ACC112 (cell line): ENCODE measurements at regions not wholly inside any gene's neighbourhood (a gene's known extent, or its start where the extent isn't known, plus 50 kb on each side); places are given as distances from the start of the nearest gene placed in this dataset.

Experiments
- H2AFZ ChIP-seq: fragments of 200-600 bp; sonication (generic); one replicate; pipeline ENCODE4 v1.6.0; 2017; ENCODE audit warnings: antibody characterized with exemption, low read length; ENCODE audit not compliant: unreplicated experiment
- H3K27ac ChIP-seq: fragments of 200-600 bp; sonication (generic); 2 replicates; pipeline ENCODE4 v1.5.1; 2014; ENCODE audit warnings: low read depth, mild to moderate bottlenecking, antibody characterized with exemption, low read length, moderate library complexity
- H3K27me3 ChIP-seq: fragments of 200-600 bp; sonication (generic); 2 replicates; pipeline ENCODE4 v1.6.1; 2014; ENCODE audit warnings: mild to moderate bottlenecking, antibody characterized with exemption, low read length, moderate library complexity, mixed read lengths; ENCODE audit not compliant: insufficient read depth
- H3K36me3 ChIP-seq: fragments of 200-600 bp; sonication (generic); 2 replicates; pipeline ENCODE4 v1.6.1; 2016; ENCODE audit warnings: mild to moderate bottlenecking, antibody characterized with exemption, low read length, moderate library complexity, mixed read lengths; ENCODE audit not compliant: insufficient read depth
- H3K4me1 ChIP-seq: fragments of 200-600 bp; sonication (generic); one replicate; pipeline ENCODE4 v1.6.1; 2016; ENCODE audit warnings: low read length, mixed read lengths; ENCODE audit not compliant: insufficient read depth, unreplicated experiment, control insufficient read depth
- H3K4me3 ChIP-seq: fragments of 200-600 bp; sonication (generic); 2 replicates; pipeline ENCODE4 v1.5.1; 2014; ENCODE audit warnings: mild to moderate bottlenecking, low read depth, low read length
- H3K79me2 ChIP-seq: fragments of 200-600 bp; sonication (generic); one replicate; pipeline ENCODE4 v1.6.0; 2016; ENCODE audit warnings: low read length; ENCODE audit not compliant: control insufficient read depth, unreplicated experiment, insufficient read depth

- H3K27ac ChIP-seq = no peak overlapping the region
- H3K79me2 ChIP-seq = no peaks in the 10 kb centered on the region
- no peaks in the 10 kb centered on the region for H3K27me3 ChIP-seq
- H2AFZ ChIP-seq = no peak overlapping the region
- H3K4me1 ChIP-seq = no peaks in the 10 kb centered on the region
- H3K4me3 ChIP-seq = no peak overlapping the region
- H3K36me3 ChIP-seq = no peaks in the 10 kb centered on the region
These were observed 214.4 kb downstream of the NSG2 start for GRCh38 chr5:174259696-174260420.

- Histone ChIP-seq H3K4me3 (no peak overlapping the region), H3K27ac (no peak overlapping the region), H3K79me2 (no peaks in the 10 kb centered on the region), H3K27me3 (no peaks in the 10 kb centered on the region), H3K36me3 (no peaks in the 10 kb centered on the region), H2AFZ (no peak overlapping the region), H3K4me1 (no peaks in the 10 kb centered on the region)
These were observed 225.8 kb downstream of the NSG2 start for GRCh38 chr5:174271316-174271715.

- H2AFZ ChIP-seq = no peak overlapping the region
- H3K4me3 ChIP-seq = no peak overlapping the region
These were observed 227.2 kb downstream of the NSG2 start for GRCh38 chr5:174272671-174273070.

GRCh38 chr5:174273325-174273724, 227.8 kb downstream of the NSG2 start:
- H2AFZ ChIP-seq = no peak overlapping the region
- H3K27me3 ChIP-seq = no peaks in the 10 kb centered on the region
- no peaks in the 10 kb centered on the region for H3K36me3 ChIP-seq
- no peak overlapping the region for H3K4me3 ChIP-seq
- H3K79me2 ChIP-seq = no peaks in the 10 kb centered on the region
- H3K27ac ChIP-seq = no peak overlapping the region
- H3K4me1 ChIP-seq = no peaks in the 10 kb centered on the region

More at GRCh38 chr5:174272671-174273070, 227.2 kb downstream of the NSG2 start:
- no peaks in the 10 kb centered on the region for H3K27me3 ChIP-seq
- no peak overlapping the region for H3K27ac ChIP-seq
- H3K4me1 ChIP-seq = no peaks in the 10 kb centered on the region
- H3K36me3 ChIP-seq = no peaks in the 10 kb centered on the region
- H3K79me2 ChIP-seq = no peaks in the 10 kb centered on the region

GRCh38 chr5:174275959-174276358, 230.5 kb downstream of the NSG2 start:
- Histone ChIP-seq H3K27ac (no peak overlapping the region), H3K27me3 (no peaks in the 10 kb centered on the region), H2AFZ (no peak overlapping the region), H3K36me3 (no peaks in the 10 kb centered on the region), H3K4me3 (no peak overlapping the region), H3K4me1 (no peaks in the 10 kb centered on the region), H3K79me2 (no peaks in the 10 kb centered on the region)

GRCh38 chr5:174281089-174281760, 235.7 kb downstream of the NSG2 start:
- H3K27me3 ChIP-seq = no peaks in the 10 kb centered on the region
- no peak overlapping the region for H2AFZ ChIP-seq
- H3K36me3 ChIP-seq = no peaks in the 10 kb centered on the region
- H3K79me2 ChIP-seq = no peaks in the 10 kb centered on the region
- H3K4me3 ChIP-seq = no peak overlapping the region
- H3K27ac ChIP-seq = no peak overlapping the region
- no peaks in the 10 kb centered on the region for H3K4me1 ChIP-seq

GRCh38 chr5:174281855-174282254, 236.3 kb downstream of the NSG2 start:
- H3K27ac ChIP-seq = no peak overlapping the region
- no peak overlapping the region for H3K4me3 ChIP-seq
- H3K27me3 ChIP-seq = no peaks in the 10 kb centered on the region
- H3K36me3 ChIP-seq = no peaks in the 10 kb centered on the region
- H2AFZ ChIP-seq = no peak overlapping the region
- no peaks in the 10 kb centered on the region for H3K79me2 ChIP-seq
- H3K4me1 ChIP-seq = no peaks in the 10 kb centered on the region

- Histone ChIP-seq H3K79me2 (no peaks in the 10 kb centered on the region), H2AFZ (no peak overlapping the region), H3K27ac (no peak overlapping the region), H3K36me3 (no peaks in the 10 kb centered on the region), H3K27me3 (no peaks in the 10 kb centered on the region), H3K4me3 (no peak overlapping the region), H3K4me1 (no peaks in the 10 kb centered on the region)
These were observed 236.9 kb downstream of the NSG2 start for GRCh38 chr5:174282391-174282790.

- Histone ChIP-seq H3K27ac (no peak overlapping the region), H3K4me1 (no peaks in the 10 kb centered on the region), H2AFZ (no peak overlapping the region), H3K27me3 (no peaks in the 10 kb centered on the region), H3K36me3 (no peaks in the 10 kb centered on the region), H3K79me2 (no peaks in the 10 kb centered on the region), H3K4me3 (no peak overlapping the region)
These were observed 237.9 kb downstream of the NSG2 start for GRCh38 chr5:174283211-174284005.

GRCh38 chr5:174284873-174285272, 239.4 kb downstream of the NSG2 start:
- no peak overlapping the region for H3K4me3 ChIP-seq
- no peaks in the 10 kb centered on the region for H3K36me3 ChIP-seq
- no peaks in the 10 kb centered on the region for H3K27me3 ChIP-seq
- no peaks in the 10 kb centered on the region for H3K4me1 ChIP-seq
- no peak overlapping the region for H2AFZ ChIP-seq
- H3K27ac ChIP-seq = no peak overlapping the region
- H3K79me2 ChIP-seq = no peaks in the 10 kb centered on the region
